GM18873 (cell line): ENCODE measurements at regions not wholly inside any gene's neighbourhood (a gene's known extent, or its start where the extent isn't known, plus 50 kb on each side); places are given as distances from the start of the nearest gene placed in this dataset.
"Not testable (repeated sequence)": the region's sequence is repeated elsewhere in the genome, so short reads cannot be mapped to it uniquely, and the experiment has no call there.

Experiments
- ATAC-seq: cut with Tn5 transposase; IDR thresholded peaks from one replicate; pipeline ENCODE4 v1.9.1; 2021; ENCODE audit warnings: mild to moderate bottlenecking, moderate library complexity, moderate number of reproducible peaks; ENCODE audit not compliant: unreplicated experiment, low FRiP score

GRCh38 chr1:41995441-41996130, 76.9 kb upstream of the HIVEP3 start:
- ATAC-seq, result no peak

- ATAC-seq, result no peak
Measured at GRCh38 chr1:41994195-41994894, 75.6 kb upstream of the HIVEP3 start.

GRCh38 chr1:41983451-41983850, 64.7 kb upstream of the HIVEP3 start:
- no peak for ATAC-seq

- no peak for ATAC-seq
Measured at GRCh38 chr1:41981796-41982195, 63.1 kb upstream of the HIVEP3 start.

- ATAC-seq, result no peak
Measured at GRCh38 chr1:41980827-41981653, 62.3 kb upstream of the HIVEP3 start.

GRCh38 chr1:41978986-41979385, 60.3 kb upstream of the HIVEP3 start:
- ATAC-seq, result no peak

GRCh38 chr1:41977326-41977725, 58.6 kb upstream of the HIVEP3 start:
- no peak for ATAC-seq

- ATAC-seq, result no peak
Measured at GRCh38 chr1:41976671-41977070, 57.9 kb upstream of the HIVEP3 start.

GRCh38 chr1:41975850-41976569, 57.3 kb upstream of the HIVEP3 start:
- ATAC-seq, result no peak

GRCh38 chr1:41975121-41975520, 56.4 kb upstream of the HIVEP3 start:
- no peak for ATAC-seq

GRCh38 chr1:41968557-41968956, 49.8 kb upstream of the HIVEP3 start:
- not testable (repeated sequence) for ATAC-seq
